ENCODE measurements at regions not wholly inside any gene's neighbourhood (a gene's known extent, or its start where the extent isn't known, plus 50 kb on each side); places are given as distances from the start of the nearest gene placed in this dataset.

- TF ChIP-seq CTCF (IDR thresholded peaks at IDR 0.05 in 4 of 5, conservative IDR thresholded peaks at IDR 0.05 in 1 of 5) (no peak), POLR2A (IDR thresholded peaks at IDR 0.05) (no peak)
These were observed 119.6 kb downstream of the OMA1 start for GRCh38 chr1:58426918-58427317.
